ENCODE measurements at regions not wholly inside any gene's neighbourhood (a gene's known extent, or its start where the extent isn't known, plus 50 kb on each side); places are given as distances from the start of the nearest gene placed in this dataset.
"Not testable (repeated sequence)": the region's sequence is repeated elsewhere in the genome, so short reads cannot be mapped to it uniquely, and the experiment has no call there.

- no peak for DNase-seq (ENCODE audit: low read depth in 2 of 3, low spot score in 2 of 3)
Measured at GRCh38 chr14:61171727-61172126, 109.4 kb downstream of the TMEM30B start.

GRCh38 chr14:61168141-61168540 is 113.0 kb downstream of the TMEM30B start:
- DNase-seq (ENCODE audit: low read depth in 2 of 3, low spot score in 2 of 3) = no peak

GRCh38 chr14:61167642-61168041 is 113.5 kb downstream of the TMEM30B start:
- DNase-seq (ENCODE audit: low read depth in 2 of 3, low spot score in 2 of 3) = no peak

- no peak for DNase-seq (ENCODE audit: low read depth in 2 of 3, low spot score in 2 of 3)
Measured at GRCh38 chr14:61160798-61161197, 120.3 kb downstream of the TMEM30B start.

- no peak for DNase-seq (ENCODE audit: low read depth in 2 of 3, low spot score in 2 of 3)
Measured at GRCh38 chr14:61154641-61155040, 126.5 kb downstream of the TMEM30B start.

- no peak for DNase-seq (ENCODE audit: low read depth in 2 of 3, low spot score in 2 of 3)
Measured at GRCh38 chr14:61153914-61154545, 127.1 kb downstream of the TMEM30B start.

- DNase-seq (ENCODE audit: low read depth in 2 of 3, low spot score in 2 of 3) = no peak
Measured at GRCh38 chr14:61153431-61153830, 127.7 kb downstream of the TMEM30B start.

- no peak for DNase-seq (ENCODE audit: low read depth in 2 of 3, low spot score in 2 of 3)
Measured at GRCh38 chr14:61152851-61153364, 128.2 kb downstream of the TMEM30B start.

- DNase-seq (ENCODE audit: low read depth in 2 of 3, low spot score in 2 of 3) = no peak
Measured at GRCh38 chr14:61151251-61151650, 129.9 kb downstream of the TMEM30B start.

GRCh38 chr14:61150851-61151250 is 130.3 kb downstream of the TMEM30B start:
- DNase-seq (ENCODE audit: low read depth in 2 of 3, low spot score in 2 of 3) = no peak

- DNase-seq (ENCODE audit: low read depth in 2 of 3, low spot score in 2 of 3) = no peak
Measured at GRCh38 chr14:61149896-61150295, 131.2 kb downstream of the TMEM30B start.

GRCh38 chr14:61148742-61149350 is 132.3 kb downstream of the TMEM30B start:
- no peak for DNase-seq (ENCODE audit: low read depth in 2 of 3, low spot score in 2 of 3)

- no peak for DNase-seq (ENCODE audit: low read depth in 2 of 3, low spot score in 2 of 3)
Measured at GRCh38 chr14:61147831-61148549, 133.1 kb downstream of the TMEM30B start.

- no peak for DNase-seq (ENCODE audit: low read depth in 2 of 3, low spot score in 2 of 3)
Measured at GRCh38 chr14:61147381-61147821, 133.7 kb downstream of the TMEM30B start.

- no peak for DNase-seq (ENCODE audit: low read depth in 2 of 3, low spot score in 2 of 3)
Measured at GRCh38 chr14:61146899-61147298, 134.2 kb downstream of the TMEM30B start.

- no peak for DNase-seq (ENCODE audit: low read depth in 2 of 3, low spot score in 2 of 3)
Measured at GRCh38 chr14:61145903-61146481, 135.1 kb downstream of the TMEM30B start.

GRCh38 chr14:61145034-61145902 is 135.9 kb downstream of the TMEM30B start:
- DNase-seq (ENCODE audit: low read depth in 2 of 3, low spot score in 2 of 3) = no peak

- DNase-seq (ENCODE audit: low read depth in 2 of 3, low spot score in 2 of 3) = not testable (repeated sequence)
Measured at GRCh38 chr14:61144117-61145033, 136.8 kb downstream of the TMEM30B start.

GRCh38 chr14:61140872-61141271 is 140.3 kb downstream of the TMEM30B start:
- DNase-seq (ENCODE audit: low read depth in 2 of 3, low spot score in 2 of 3) = no peak

Data from hematopoietic multipotent progenitor cell (in vitro differentiated cells).